Brain microvascular endothelial cell (primary cell): ENCODE measurements at regions not wholly inside any gene's neighbourhood (a gene's known extent, or its start where the extent isn't known, plus 50 kb on each side); places are given as distances from the start of the nearest gene placed in this dataset.
A peak's percentile ranks its signal among the peaks of the same experiment; 100 is the strongest.

Experiments
- DNase-seq: peaks from one replicate; pipeline ENCODE4 v3.0.0-alpha.2; 2020
- H3K27ac ChIP-seq: fragments of 250-450 bp; sonication (Bioruptor Pico); 2 replicates; pipeline ENCODE4 v1.5.1; 2020; ENCODE audit warnings: mild to moderate bottlenecking, moderate library complexity
- H3K27me3 ChIP-seq: fragments of 250-450 bp; sonication (Bioruptor Pico); replicated peaks from 2 replicates; pipeline ENCODE4 v1.5.1; 2020; ENCODE audit warnings: mild to moderate bottlenecking
- H3K36me3 ChIP-seq: fragments of 250-450 bp; sonication (Bioruptor Pico); replicated peaks from 2 replicates; pipeline ENCODE4 v1.5.1; 2020; ENCODE audit warnings: mild to moderate bottlenecking
- H3K4me3 ChIP-seq: 2 replicates; pipeline ENCODE4 v1.5.1; 2011; ENCODE audit warnings: low read depth, mild to moderate bottlenecking, control low read depth, low read length, moderate library complexity
- CTCF ChIP-seq: IDR thresholded peaks from 2 replicates; pipeline ENCODE4 v1.5.1; 2011; ENCODE audit warnings: low read depth, mild to moderate bottlenecking, moderate library complexity, low read length, control low read depth, inconsistent platforms; ENCODE audit errors: missing control alignments
- in situ Hi-C: cut with HindIII; loops from 2 replicates; pipeline ENCODE4 v1.10.0; 2017; ENCODE audit warnings: low sequenced_read_pairs, low pct_ligation_motif_present

- no peak for TF ChIP-seq CTCF
- DNase-seq, result peak; percentile 88
Measured at GRCh38 chr11:130636722-130637464, 188.4 kb downstream of the ADAMTS15 start.

GRCh38 chr11:130637566-130637965 lies 189.1 kb downstream of the ADAMTS15 start:
- DNase-seq, result no peak
- no peak overlapping the region for H3K4me3 ChIP-seq
- H3K27me3 ChIP-seq, result no peaks in the 10 kb centered on the region
- in situ Hi-C loops, result no loop called here
- no peaks in the 10 kb centered on the region for H3K36me3 ChIP-seq
- peak overlapping the region; percentile 55 for H3K27ac ChIP-seq
- no peak for TF ChIP-seq CTCF

More at GRCh38 chr11:130636722-130637464, 188.4 kb downstream of the ADAMTS15 start:
- in situ Hi-C loops, result no loop called here
- H3K4me3 ChIP-seq, result no peak overlapping the region
- H3K27ac ChIP-seq, result peak overlapping the region; percentile 59
- H3K36me3 ChIP-seq, result no peaks in the 10 kb centered on the region
- H3K27me3 ChIP-seq, result no peaks in the 10 kb centered on the region

- in situ Hi-C loops, result no loop called here
- H3K4me3 ChIP-seq, result no peak overlapping the region
- DNase-seq, result no peak
- no peak overlapping the region for H3K27ac ChIP-seq
- H3K27me3 ChIP-seq, result no peaks in the 10 kb centered on the region
- H3K36me3 ChIP-seq, result no peaks in the 10 kb centered on the region
- no peak for TF ChIP-seq CTCF
Measured at GRCh38 chr11:130638033-130638432, 189.6 kb downstream of the ADAMTS15 start.

GRCh38 chr11:130638624-130639023 lies 190.2 kb downstream of the ADAMTS15 start:
- no peak for TF ChIP-seq CTCF
- Histone ChIP-seq H3K27me3 (no peaks in the 10 kb centered on the region), H3K36me3 (no peaks in the 10 kb centered on the region), H3K27ac (no peak overlapping the region), H3K4me3 (no peak overlapping the region)
- in situ Hi-C loops, result no loop called here
- DNase-seq, result no peak

- Histone ChIP-seq H3K36me3 (no peaks in the 10 kb centered on the region), H3K27me3 (no peaks in the 10 kb centered on the region), H3K27ac (no peak overlapping the region), H3K4me3 (no peak overlapping the region)
- DNase-seq, result no peak
- in situ Hi-C loops, result no loop called here
- no peak for TF ChIP-seq CTCF
Measured at GRCh38 chr11:130639369-130639768, 190.9 kb downstream of the ADAMTS15 start.

- Histone ChIP-seq H3K27ac (no peak overlapping the region), H3K27me3 (no peaks in the 10 kb centered on the region), H3K36me3 (no peaks in the 10 kb centered on the region), H3K4me3 (no peak overlapping the region)
- no peak for DNase-seq
- TF ChIP-seq CTCF, result no peak
- in situ Hi-C loops, result no loop called here
Measured at GRCh38 chr11:130640526-130640925, 192.1 kb downstream of the ADAMTS15 start.
